ENCODE measurements at regions not wholly inside any gene's neighbourhood (a gene's known extent, or its start where the extent isn't known, plus 50 kb on each side); places are given as distances from the start of the nearest gene placed in this dataset.
A peak's percentile ranks its signal among the peaks of the same experiment; 100 is the strongest.

DNA sequence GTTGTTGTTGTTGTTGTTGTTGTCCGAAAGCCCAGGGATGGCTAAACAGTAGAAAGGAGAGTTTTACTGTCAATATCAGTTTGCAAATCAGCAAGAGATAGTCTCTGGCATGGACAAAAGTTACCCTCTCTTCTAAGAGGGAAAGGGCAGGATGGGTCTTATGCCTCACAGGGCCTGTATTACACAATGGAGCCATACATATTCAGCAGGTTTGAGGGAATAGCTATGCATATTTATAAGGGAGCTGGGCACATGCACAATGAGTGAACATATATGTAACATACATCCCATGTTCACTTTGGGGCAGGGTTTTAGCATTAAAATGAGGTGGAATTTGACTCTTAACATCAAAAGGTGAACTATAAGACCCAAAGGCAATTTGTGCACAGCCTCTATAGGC lies 84.4 kb upstream of the PGBD5 start:
- no peak for DNase-seq

DNA sequence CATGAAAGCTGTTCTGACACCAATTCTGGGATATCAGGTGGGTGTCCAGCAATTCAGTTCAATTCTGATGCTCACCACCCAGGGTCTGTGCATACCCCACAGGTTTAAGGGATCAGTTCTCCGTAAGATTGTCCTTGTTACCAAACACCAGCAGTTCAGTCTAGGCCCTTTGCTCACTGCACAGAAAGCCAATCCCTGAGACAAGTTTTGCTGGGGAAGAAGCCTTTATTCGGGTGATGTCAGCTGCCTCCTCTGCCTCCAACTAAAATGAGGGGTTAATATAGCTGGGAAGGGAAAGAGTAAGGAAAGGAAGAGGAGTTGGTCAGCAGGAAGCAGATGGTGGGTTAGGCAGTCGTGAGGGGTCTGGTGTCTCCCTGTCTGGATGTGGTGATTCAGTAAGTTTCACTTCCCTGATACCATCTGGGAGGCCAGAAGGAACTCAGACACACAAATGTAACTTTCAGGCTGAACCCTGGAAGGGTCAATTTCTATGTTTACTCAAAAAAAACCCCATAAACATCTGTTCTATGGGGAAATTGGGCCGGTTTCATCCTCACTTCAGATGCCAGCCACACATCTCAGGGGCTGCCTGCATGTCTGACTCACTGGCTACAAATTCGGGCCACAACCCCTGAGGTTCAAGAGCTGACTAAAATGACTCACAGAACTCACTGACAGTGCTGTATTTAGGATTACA lies 83.3 kb upstream of the PGBD5 start:
- peak; percentile 90 for DNase-seq

DNA sequence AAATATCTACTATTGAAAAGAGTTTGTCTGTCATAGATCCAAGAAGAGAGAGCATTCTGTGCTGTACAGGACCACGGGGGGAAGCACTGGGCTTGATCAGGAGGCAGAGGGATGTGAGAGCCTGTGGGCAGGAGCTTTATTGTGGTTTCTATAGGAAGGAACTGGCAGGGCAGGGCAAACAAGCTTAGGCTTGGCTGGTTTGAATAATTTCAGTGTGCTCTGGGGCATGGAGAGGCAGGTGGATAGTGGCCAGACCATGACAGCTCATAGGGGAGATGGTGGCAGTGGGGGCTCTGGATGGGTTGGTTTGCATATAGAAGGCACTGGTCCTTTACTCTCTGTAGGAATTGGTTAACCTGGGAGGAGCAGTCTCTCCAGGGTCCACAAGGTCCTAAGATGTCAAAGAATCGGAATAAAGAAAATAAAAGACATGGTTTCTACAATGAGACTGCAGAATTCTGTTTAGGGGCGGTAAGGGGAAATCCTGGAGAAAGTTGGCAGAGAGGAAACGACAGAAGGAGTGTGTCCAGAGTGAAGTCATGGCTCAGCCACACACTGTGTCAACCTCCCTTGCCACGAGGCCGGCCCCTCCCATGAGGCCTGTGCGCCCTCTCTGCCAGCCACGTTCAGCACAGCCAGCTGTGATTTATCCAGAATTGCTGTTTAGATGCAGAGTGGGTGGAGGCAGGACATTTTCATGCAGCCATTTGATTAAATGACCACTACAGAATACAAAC lies 81.7 kb upstream of the PGBD5 start:
- peak; percentile 18 for DNase-seq

DNA sequence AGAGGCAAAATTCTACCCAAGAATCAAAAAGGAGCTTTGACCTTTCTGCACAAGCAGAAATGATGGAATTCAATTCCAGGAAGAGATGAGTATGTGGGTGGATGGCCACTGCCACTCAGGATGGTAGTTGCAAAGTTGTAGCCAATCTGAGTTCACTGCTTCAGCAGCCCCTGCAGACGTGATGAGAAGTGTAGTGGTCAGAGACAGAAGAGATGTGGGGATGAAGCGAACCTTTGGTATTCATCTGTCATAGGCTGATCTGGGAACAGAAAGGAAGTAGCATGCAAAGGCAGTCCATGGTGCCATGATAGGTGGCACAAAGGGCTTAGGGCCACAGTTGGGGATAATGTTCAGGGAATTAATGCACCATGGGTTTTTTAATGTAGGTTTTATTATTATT lies 81.1 kb upstream of the PGBD5 start:
- peak; percentile 4 for DNase-seq

DNA sequence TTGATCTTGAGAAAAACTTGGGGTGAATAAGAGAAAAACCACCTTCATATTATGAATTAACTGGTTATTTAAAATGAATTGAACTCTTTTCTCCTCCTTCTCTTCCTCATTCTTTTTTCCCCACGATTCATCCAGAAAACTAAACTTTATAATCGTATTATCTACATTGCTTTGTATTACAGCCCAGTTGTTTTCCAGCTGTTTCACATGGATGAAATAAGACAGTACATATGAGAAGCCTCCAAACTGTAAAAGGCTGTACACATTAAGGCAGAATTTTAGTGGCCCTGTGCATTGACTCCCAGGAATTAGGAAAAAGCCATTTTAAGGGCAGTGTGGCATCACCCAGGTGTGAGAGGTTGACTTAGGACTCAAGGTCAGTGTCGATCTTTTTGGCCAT lies 80.3 kb upstream of the PGBD5 start:
- no peak for DNase-seq

DNA sequence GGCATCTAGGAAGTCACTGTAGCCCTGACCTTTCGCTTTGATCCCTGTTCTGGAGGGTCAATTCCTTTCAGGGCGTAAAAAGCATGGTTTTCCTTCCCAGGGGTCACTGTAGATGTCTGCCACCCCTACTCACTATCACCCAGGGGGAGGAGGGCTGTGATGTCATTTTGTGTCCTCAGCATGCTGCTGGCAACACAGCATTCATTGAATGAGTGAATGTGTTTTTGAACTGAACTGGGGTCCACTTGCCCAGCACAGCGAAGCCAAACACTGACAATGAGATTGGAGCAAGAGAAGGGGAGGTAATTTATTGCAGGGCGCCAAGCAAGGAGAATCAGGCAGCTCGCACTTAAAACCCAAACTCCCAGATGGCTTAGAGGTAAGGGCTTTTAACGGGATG lies 78.2 kb upstream of the PGBD5 start:
- DNase-seq: no peak

DNA sequence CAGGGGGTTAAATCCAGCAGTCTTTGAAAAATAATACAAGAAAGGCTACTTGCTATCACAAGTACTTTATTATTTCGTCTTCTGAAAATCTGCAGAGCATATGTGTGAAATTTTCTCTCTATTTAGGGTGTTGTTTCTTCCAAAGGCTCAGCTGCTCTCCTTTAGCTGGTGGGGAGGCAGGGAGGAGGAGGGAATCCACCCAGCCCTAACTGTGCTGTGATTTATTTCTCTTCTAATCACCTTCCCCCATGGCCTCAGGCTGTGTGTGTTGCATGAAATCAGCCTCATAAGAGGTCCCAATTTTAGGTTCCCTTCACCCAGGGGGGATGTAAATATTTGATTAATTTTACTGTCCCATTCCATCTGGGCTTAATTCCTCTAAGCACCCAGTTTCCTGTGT lies 77.6 kb upstream of the PGBD5 start:
- DNase-seq: no peak

DNA sequence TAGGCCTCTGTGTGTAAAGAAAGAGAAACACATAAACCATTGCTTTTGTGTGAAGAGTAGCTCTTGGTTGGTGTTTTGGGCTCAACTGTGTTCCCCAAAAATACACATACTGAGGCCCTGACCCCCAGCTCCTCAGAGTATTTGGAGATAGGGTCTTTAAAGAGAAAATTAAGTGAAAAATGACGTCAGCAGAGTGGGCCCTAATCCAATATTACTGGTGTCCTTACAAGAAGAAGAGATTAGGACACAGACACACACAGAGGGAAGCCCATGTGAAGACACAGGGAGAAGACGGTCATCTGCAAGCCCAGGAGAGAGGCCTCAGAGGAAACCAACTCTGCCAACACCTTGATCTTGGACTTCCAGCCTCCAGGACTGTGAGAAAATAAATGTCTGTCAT lies 76.9 kb upstream of the PGBD5 start:
- no peak for DNase-seq

DNA sequence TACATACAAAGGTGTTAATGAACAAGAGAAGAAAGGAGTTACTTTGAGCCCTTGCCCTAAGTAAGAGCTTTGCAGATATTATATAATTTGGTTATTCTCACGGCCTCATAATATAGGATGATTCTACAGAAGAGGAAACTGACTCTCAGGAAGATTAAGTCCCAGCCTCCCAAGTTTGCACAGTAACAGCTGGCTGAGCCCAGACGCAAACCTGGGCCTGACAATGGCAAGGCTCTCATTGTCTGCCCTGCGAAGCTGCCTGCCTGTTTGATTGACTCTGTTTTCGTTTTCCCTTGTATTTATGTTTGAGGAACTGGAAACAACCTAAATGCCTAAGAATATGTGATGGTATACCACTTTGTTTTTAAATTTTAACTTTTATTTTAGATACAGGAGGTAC lies 76.2 kb upstream of the PGBD5 start:
- no peak for DNase-seq

DNA sequence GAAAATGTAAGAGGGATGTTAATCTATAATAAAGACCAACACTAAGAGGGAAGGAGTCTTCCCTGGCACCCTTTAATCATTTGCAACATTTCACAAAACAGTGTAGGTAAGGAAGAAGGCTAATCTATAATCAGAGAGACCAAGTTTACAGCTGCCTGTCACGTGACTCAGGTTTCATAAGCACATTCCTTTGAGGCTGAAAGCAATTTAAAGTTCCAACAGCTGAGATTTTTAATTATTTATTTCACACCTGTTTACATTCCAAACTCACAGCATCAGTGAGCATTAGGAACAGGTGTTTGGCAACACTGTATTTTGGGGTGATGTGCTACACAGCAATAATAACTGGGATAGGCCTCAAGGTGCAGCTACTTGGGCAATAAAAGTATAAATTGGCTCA lies 75.7 kb upstream of the PGBD5 start:
- DNase-seq: no peak

DNA sequence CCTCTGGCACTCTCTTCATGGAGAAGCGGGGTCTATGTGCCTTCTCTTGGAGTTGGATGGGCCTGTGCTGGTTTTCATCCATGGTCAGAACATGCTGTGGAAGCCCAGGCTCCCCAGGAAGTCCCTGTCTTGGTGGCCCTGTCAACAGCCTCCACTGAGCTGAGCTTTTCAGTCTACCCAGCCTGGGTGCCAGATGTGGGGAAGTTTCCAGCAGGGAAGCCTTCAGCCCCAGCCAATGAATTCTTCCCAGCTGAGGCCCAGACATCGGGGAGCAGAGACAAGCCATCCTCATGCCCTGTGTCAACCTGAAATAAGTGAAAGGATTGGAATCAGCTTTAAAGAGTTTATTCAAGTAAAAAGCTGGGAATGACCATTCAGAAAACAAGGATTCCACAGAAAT lies 75.1 kb upstream of the PGBD5 start:
- DNase-seq: no peak

DNA sequence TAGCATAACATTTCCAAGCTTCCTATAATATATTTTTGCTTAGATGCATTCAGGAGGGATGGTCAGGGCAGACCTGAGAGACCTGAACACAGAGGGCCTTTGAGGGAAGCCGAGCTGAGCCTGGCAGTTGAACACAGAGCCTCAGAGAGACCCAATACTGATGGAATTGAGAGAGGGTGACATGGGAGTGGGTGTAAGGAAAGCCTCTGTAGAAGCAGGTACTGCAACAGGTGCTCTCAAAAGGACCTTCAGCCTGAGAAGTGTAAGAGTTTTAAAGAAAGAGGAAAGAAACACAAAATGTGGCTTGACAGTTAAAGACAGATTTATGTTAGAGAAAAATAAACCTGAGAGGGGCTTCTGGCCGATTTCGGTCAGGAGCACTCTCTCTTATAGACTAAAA lies 73.9 kb upstream of the PGBD5 start:
- no peak for DNase-seq

DNA sequence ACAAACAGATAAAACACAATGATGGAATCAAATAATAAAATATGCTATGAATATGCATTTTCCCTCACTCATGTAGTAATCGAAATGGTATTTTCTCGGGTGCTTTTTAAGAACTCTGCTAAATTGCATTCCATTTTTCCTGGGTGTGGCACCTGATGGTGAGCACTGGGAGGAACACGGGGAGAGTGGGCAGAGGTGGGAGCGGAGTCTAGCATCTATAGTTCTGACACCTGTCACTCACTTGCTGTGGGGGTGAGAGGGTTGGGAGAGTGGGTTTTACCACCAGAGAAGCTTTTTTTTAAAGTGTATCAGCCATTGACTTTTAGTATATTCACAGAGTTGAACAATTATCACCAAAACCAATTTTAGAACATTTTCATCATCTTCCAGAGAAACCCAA lies 73.4 kb upstream of the PGBD5 start:
- DNase-seq: no peak

DNA sequence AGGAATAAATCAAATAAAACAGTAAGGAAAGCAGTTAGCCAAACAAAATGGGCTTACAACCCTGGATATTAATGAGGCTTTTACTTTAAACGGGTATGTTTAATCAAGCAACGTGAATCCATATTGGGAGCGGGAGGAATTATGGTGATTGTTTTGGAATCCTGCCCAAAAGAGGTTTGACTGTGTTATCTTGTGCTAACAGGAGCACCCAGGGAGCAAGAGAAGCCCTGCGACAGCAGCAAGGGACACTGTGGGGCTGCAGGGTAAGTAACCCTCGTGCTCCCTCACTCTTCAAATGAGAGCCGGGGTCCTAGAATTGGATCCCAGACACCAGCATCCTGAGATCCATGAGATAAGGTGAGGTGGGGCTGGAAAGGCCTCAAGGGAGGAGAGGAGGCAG lies 72.6 kb upstream of the PGBD5 start:
- DNase-seq: no peak

DNA sequence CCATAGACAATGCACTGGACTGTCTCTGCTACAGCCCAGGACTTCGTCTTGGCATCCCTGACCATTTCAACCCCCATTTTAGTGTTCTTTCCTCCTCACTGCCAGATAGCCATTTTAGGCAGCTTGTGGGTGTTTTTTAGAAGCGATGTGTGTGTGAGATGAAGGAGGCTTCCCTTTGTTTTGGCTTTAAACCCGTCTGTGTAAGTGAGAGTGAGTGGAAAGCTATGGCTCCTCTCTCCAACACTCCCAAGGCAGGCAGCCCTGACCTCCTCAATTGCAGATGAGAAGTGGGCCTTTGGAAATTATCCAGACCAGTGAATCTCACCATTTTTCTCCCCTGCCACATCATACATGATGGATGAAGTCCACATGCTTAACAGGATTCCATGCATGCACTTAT lies 70.3 kb upstream of the PGBD5 start:
- DNase-seq: no peak

DNA sequence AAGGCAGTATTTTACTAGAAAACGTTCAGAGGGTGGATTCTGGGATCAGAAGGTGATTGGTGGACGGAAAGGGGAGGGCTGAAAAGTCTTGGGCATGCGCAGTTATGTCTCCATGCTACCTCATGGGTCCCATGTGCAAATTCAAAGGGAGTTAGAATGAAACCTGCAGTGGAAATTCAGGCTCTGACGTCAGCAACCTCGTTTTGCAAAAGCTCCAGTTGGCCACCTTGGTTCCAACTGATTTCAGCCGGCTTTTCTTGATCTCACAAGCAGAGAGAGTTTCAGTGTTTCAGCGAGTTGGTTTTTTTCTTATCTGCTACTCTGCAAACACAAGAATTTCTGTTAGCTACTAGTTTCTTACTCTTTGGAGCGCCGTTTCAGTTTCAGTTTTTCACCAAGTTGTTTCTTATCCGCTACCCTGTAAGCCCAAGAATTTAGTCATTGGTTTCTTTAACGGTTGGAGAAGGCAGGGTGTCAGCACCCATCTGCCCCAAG lies 69.8 kb upstream of the PGBD5 start:
- no peak for DNase-seq

DNA sequence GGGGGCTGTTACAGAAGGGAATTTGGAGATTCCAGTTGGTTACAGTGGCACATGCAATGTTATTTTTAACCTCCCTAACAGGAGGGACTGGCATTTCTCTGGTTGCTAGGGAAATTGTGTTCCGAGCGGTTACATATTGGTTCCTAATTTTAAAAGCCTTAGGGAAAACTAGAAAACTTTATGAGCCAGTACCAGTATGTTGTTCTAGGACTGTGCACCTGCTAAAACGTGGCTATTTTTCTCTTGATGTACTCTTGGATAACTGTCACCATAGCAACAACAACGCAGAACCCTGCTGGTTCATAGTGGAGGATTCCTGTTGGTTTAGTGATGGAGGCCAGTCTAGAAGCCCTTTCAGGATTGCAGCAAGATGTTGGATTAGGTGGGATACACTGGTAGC lies 68.9 kb upstream of the PGBD5 start:
- no peak for DNase-seq

DNA sequence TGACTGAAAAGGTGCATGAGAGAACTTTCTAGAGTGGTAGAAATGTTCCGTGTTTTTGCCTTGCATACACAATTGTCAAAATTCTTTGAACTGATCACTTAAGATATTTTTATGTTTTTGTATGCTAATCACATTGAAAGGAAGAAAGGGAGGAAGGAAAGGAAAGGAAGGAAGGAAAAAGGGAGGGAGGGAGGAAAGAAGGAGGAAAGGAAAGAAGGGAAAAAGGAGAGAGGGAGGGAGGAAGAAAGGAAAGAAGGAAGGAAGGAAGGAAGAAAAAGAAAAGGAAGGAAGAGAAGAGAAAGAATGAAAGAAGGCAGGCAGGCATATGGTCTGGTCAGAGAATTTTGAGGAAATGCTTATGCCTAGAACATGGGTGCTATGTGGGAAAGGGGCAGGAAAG lies 68.4 kb upstream of the PGBD5 start:
- DNase-seq: no peak

DNA sequence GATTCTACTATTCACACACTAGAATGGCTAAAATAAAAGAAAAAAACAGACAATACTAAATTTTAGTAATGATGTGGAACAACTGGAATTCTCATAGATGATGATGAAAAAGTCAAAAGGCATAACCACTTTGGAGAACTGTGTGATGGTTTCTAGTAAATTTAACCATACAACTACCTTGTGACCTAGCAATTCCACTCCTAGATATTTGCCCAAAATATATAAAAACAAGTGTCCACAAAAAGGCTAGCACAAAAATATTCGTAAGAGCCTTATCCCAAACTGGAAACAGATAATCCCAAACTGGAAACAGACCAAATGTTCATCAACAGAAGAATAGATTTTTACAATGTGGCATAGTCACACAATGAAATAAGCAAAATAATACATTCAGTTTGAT lies 67.9 kb upstream of the PGBD5 start:
- DNase-seq: no peak

DNA sequence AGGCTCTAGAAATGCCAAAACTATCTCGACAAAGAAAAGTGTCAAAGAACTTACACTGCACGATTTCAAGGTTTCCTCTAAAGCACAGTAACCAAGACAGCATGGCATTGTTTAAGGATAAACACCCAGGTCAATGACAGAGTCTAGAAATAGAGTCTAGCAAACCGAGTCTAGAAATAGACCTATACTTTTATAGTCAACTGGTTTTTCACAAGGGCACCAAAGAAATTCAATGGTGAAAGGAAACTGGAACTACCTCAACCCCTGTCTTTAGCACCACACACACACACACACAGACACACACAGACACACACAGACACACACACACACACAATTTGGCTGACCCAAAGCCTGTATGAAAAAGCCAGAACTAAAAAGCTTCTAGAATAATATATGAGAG lies 67.1 kb upstream of the PGBD5 start:
- DNase-seq: no peak

DNA sequence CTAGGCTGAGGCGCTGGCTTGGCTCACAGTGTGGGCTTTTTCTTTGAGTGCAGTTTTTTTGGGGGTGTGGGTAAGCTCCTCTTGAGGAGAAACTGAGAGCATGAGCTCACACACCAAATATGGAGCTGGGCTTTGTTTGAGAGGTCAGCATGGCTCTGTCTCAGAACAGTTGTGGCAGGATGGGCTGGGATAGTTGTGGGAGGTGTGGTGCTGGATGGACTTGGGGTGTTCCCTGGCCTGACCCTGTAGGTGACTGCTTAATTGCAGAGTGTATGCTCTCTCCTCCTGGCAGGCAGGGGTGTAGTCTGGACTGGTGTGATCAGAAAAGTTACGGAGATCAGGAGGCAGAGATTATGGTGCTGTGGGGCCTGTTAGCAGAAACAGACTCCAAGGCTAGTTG lies 64.3 kb upstream of the PGBD5 start:
- no peak for DNase-seq

DNA sequence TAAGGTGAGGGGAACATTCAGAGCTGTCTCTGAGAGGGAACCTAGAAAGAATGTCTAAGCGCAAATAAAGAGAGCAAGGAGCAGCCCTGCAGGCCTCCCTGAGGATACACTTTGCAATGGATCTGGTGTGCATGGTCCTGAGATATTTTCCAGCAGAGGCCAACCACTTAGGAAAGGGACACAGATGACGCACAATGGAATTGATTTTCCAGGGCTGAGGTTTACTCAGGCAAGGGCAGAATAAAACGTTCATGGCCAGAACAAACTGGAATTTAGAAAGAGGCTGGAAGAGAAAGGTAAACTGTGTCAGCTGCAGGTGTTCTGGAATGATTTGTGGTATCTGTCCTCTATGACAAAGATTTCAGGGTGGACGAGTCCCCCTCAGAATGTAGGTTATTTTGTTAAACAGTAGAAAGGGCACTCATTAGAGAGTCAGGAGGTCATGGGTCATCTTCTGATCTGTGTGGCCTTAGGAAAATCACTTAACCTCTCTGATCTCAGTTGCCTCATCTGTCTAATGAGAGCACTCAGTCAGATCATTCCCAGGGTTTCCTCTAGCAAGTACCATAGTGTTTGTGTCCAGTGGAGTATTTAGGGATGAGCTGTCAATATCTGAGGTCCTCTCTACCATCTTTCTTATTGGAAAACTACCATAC lies 61.8 kb upstream of the PGBD5 start:
- DNase-seq: no peak

DNA sequence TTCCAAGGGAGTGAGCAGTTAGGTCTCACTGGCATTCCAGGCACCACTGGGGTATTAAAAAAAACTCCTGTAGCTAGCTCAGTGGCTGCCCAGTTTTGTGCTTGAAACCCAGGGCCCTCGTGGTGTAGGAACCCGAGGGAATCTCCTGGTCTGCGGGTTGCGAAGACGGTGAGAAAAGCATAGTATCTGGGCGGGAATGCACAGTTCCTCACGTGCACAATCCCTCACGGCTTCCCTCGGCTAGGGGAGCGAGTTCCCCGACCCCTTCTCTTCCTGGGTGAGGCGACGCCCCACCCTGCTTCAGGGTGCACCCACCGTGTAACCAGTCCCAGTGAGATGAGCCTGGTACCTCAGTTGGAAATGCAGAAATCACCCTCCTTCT lies 50.5 kb upstream of the PGBD5 start:
- no peak for DNase-seq

Measured in fibroblast of skin of scalp (primary cell).